Neural cell (in vitro differentiated cells): ENCODE measurements at regions not wholly inside any gene's neighbourhood (a gene's known extent, or its start where the extent isn't known, plus 50 kb on each side); places are given as distances from the start of the nearest gene placed in this dataset.

ENCODE experiments used
- H2AFZ ChIP-seq: fragments of 200-600, 300-800 bp; sonication (generic), shearing (Covaris generic); 2 replicates; pipeline ENCODE4 v1.6.0; 2014; ENCODE audit warnings: low read depth, mild to moderate bottlenecking, antibody characterized with exemption, low read length, moderate library complexity
- H3F3A ChIP-seq: fragments of 200-600 bp; shearing (Covaris generic); 2 replicates; pipeline ENCODE4 v1.6.1; 2016; ENCODE audit warnings: mild to moderate bottlenecking, moderate library complexity, mixed read lengths, antibody characterized with exemption, low read length; ENCODE audit not compliant: insufficient read depth, poor library complexity, severe bottlenecking
- H3K27ac ChIP-seq: fragments of 200-600, 300-800 bp; sonication (generic), shearing (Covaris generic); 2 replicates; pipeline ENCODE4 v1.5.1; 2014; ENCODE audit warnings: mild to moderate bottlenecking, low read length, moderate library complexity
- H3K27me3 ChIP-seq: fragments of 300-800, 200-600 bp; sonication (generic), shearing (Covaris generic); 2 replicates; pipeline ENCODE4 v1.6.0; 2014; ENCODE audit warnings: mild to moderate bottlenecking, low read depth, low read length, moderate library complexity; ENCODE audit not compliant: insufficient read depth
- H3K36me3 ChIP-seq: fragments of 300-800, 200-600 bp; sonication (generic), shearing (Covaris generic); 2 replicates; pipeline ENCODE4 v1.5.1; 2014; ENCODE audit warnings: mild to moderate bottlenecking, antibody characterized with exemption, low read length, moderate library complexity; ENCODE audit not compliant: insufficient read depth
- H3K4me2 ChIP-seq: fragments of 300-800, 200-600 bp; sonication (generic), shearing (Covaris generic); 2 replicates; pipeline ENCODE4 v1.6.0; 2014; ENCODE audit warnings: mild to moderate bottlenecking, low read length
- H3K4me3 ChIP-seq: fragments of 300-800, 200-600 bp; sonication (generic), shearing (Covaris generic); 2 replicates; pipeline ENCODE4 v1.5.1; 2014; ENCODE audit warnings: mild to moderate bottlenecking, low read length, moderate library complexity
- H3K79me2 ChIP-seq: fragments of 200-600 bp; shearing (Covaris generic); replicated peaks from 2 replicates; pipeline ENCODE4 v1.6.0; 2014; ENCODE audit warnings: mild to moderate bottlenecking, low read length, moderate library complexity; ENCODE audit not compliant: insufficient read depth
- H3K9ac ChIP-seq: fragments of 300-800, 200-600 bp; sonication (generic), shearing (Covaris generic); 2 replicates; pipeline ENCODE4 v1.6.1; 2016; ENCODE audit warnings: mild to moderate bottlenecking, low read length, mixed read lengths
- H3K9me2 ChIP-seq: fragments of 200-600 bp; shearing (Covaris generic); 2 replicates; pipeline ENCODE4 v1.6.1; 2016; ENCODE audit warnings: mild to moderate bottlenecking, low read length, mixed read lengths; ENCODE audit not compliant: insufficient read depth
- H3K9me3 ChIP-seq: fragments of 200-600, 300-800 bp; sonication (generic), shearing (Covaris generic); 2 replicates; pipeline ENCODE4 v1.6.1; 2016; ENCODE audit warnings: mild to moderate bottlenecking, mixed run types, low read length, moderate library complexity, mixed read lengths
- H4K20me1 ChIP-seq: fragments of 200-600 bp; shearing (Covaris generic); 2 replicates; pipeline ENCODE4 v1.6.1; 2016; ENCODE audit warnings: mild to moderate bottlenecking, mixed run types; ENCODE audit not compliant: insufficient read depth
- EP300 ChIP-seq: fragments of 450-650 bp; conservative IDR thresholded peaks from 2 replicates; pipeline ENCODE4 v1.6.1; 2014; ENCODE audit warnings: antibody characterized with exemption, mild to moderate bottlenecking, moderate library complexity; ENCODE audit not compliant: poor library complexity, severe bottlenecking
- EZH2 ChIP-seq: fragments of 200-600, 300-800 bp; shearing (Covaris generic), sonication (generic); IDR thresholded peaks from 2 replicates; pipeline ENCODE4 v1.6.1; 2014; ENCODE audit warnings: antibody characterized with exemption, low read length, borderline replicate concordance, mild to moderate bottlenecking; ENCODE audit not compliant: insufficient read depth, poor library complexity, severe bottlenecking
- MXI1 ChIP-seq: fragments of 450-650 bp; conservative IDR thresholded peaks from 2 replicates; pipeline ENCODE4 v1.6.1; 2014; ENCODE audit warnings: antibody characterized with exemption, mild to moderate bottlenecking; ENCODE audit not compliant: poor library complexity, severe bottlenecking
- POLR2AphosphoS5 ChIP-seq: IDR thresholded peaks from 2 replicates; pipeline ENCODE4 v1.6.1; 2012
- RAD21 ChIP-seq: fragments of 450-650 bp; conservative IDR thresholded peaks from 2 replicates; pipeline ENCODE4 v1.6.1; 2014; ENCODE audit warnings: antibody characterized with exemption, mild to moderate bottlenecking, moderate library complexity
- SMC3 ChIP-seq: fragments of 450-650 bp; conservative IDR thresholded peaks from 2 replicates; pipeline ENCODE4 v1.6.1; 2014; ENCODE audit warnings: antibody characterized with exemption, mild to moderate bottlenecking, moderate library complexity; ENCODE audit not compliant: poor library complexity
- TAF1 ChIP-seq: IDR thresholded peaks from 2 replicates; pipeline ENCODE4 v1.6.1; 2012; ENCODE audit warnings: low read depth
- TF ChIP-seq, protein P1 (sequence below): fragments of 450-650 bp; IDR thresholded peaks from 2 replicates; pipeline ENCODE4 v1.5.1; 2014; ENCODE audit warnings: antibody characterized with exemption, mild to moderate bottlenecking, moderate library complexity; ENCODE audit not compliant: poor library complexity, severe bottlenecking
- TF ChIP-seq, protein P2 (sequence below): IDR thresholded peaks from 2 replicates; pipeline ENCODE4 v1.6.1; 2012; ENCODE audit warnings: borderline replicate concordance

DNA sequence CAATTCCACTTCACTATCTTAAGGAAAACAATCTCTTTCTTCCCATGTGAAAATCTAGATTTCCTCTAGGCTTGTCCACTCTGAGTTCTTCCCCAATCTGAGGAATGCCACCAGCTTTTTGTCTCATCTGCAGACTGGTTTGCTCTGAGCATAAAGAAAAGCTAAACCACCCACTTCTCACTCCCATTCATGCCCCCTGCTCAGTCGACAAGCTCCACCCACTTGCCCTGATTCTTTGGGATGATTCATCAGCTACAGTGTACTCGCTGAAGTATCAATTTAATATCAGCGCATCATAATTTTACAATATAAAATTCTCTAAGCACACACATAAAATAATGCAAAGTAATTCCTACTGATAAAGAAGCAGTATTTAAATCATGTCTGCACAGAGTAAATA lies 209.1 kb downstream of the GRIN2B start:
- TF ChIP-seq EP300 (no peak), EZH2 (no peak), RAD21 (no peak), SMC3 (no peak), TAF1 (no peak), MXI1 (no peak), POLR2AphosphoS5 (no peak)
- TF ChIP-seq, protein P1, sequence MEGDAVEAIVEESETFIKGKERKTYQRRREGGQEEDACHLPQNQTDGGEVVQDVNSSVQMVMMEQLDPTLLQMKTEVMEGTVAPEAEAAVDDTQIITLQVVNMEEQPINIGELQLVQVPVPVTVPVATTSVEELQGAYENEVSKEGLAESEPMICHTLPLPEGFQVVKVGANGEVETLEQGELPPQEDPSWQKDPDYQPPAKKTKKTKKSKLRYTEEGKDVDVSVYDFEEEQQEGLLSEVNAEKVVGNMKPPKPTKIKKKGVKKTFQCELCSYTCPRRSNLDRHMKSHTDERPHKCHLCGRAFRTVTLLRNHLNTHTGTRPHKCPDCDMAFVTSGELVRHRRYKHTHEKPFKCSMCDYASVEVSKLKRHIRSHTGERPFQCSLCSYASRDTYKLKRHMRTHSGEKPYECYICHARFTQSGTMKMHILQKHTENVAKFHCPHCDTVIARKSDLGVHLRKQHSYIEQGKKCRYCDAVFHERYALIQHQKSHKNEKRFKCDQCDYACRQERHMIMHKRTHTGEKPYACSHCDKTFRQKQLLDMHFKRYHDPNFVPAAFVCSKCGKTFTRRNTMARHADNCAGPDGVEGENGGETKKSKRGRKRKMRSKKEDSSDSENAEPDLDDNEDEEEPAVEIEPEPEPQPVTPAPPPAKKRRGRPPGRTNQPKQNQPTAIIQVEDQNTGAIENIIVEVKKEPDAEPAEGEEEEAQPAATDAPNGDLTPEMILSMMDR, result no peak
- TF ChIP-seq, protein P2, sequence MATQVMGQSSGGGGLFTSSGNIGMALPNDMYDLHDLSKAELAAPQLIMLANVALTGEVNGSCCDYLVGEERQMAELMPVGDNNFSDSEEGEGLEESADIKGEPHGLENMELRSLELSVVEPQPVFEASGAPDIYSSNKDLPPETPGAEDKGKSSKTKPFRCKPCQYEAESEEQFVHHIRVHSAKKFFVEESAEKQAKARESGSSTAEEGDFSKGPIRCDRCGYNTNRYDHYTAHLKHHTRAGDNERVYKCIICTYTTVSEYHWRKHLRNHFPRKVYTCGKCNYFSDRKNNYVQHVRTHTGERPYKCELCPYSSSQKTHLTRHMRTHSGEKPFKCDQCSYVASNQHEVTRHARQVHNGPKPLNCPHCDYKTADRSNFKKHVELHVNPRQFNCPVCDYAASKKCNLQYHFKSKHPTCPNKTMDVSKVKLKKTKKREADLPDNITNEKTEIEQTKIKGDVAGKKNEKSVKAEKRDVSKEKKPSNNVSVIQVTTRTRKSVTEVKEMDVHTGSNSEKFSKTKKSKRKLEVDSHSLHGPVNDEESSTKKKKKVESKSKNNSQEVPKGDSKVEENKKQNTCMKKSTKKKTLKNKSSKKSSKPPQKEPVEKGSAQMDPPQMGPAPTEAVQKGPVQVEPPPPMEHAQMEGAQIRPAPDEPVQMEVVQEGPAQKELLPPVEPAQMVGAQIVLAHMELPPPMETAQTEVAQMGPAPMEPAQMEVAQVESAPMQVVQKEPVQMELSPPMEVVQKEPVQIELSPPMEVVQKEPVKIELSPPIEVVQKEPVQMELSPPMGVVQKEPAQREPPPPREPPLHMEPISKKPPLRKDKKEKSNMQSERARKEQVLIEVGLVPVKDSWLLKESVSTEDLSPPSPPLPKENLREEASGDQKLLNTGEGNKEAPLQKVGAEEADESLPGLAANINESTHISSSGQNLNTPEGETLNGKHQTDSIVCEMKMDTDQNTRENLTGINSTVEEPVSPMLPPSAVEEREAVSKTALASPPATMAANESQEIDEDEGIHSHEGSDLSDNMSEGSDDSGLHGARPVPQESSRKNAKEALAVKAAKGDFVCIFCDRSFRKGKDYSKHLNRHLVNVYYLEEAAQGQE, result no peak
- no peaks in the 10 kb centered on the region for H3F3A ChIP-seq
- H3K79me2 ChIP-seq, result no peaks in the 10 kb centered on the region
- H2AFZ ChIP-seq, result no peak overlapping the region
- no peak overlapping the region for H3K9ac ChIP-seq
- H3K9me3 ChIP-seq, result no peaks in the 10 kb centered on the region
- H3K27ac ChIP-seq, result no peak overlapping the region
- no peaks in the 10 kb centered on the region for H3K36me3 ChIP-seq
- H3K4me3 ChIP-seq, result no peak overlapping the region
- H3K27me3 ChIP-seq, result no peaks in the 10 kb centered on the region
- H3K4me2 ChIP-seq, result no peak overlapping the region
- no peaks in the 10 kb centered on the region for H4K20me1 ChIP-seq
- H3K9me2 ChIP-seq, result no peaks in the 10 kb centered on the region

DNA sequence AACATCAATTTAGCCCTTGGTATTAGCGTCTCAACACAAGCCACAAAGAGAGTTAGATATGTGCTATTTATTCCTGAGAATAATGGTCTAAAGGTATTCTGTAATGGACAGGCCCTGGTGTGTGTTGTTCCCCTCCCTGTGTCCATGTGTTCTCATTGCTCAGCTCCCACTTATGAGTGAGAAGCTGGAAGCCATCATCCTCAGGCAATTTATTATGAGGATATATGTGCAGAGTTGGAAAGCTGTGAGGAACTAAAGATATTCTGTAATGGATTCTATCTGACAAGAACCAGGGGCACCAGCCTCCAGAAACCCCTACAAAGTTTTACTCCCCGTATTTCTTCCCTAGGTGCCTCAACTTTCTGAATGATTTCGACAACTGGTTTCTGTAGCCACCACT lies 210.8 kb downstream of the GRIN2B start:
- Histone ChIP-seq H3K9me2 (no peaks in the 10 kb centered on the region), H3K9ac (no peak overlapping the region), H3F3A (no peaks in the 10 kb centered on the region), H3K4me3 (no peak overlapping the region), H4K20me1 (no peaks in the 10 kb centered on the region), H3K79me2 (no peaks in the 10 kb centered on the region), H3K27ac (no peak overlapping the region), H3K9me3 (no peaks in the 10 kb centered on the region), H2AFZ (no peak overlapping the region), H3K4me2 (no peak overlapping the region), H3K36me3 (no peaks in the 10 kb centered on the region), H3K27me3 (no peaks in the 10 kb centered on the region)
- TF ChIP-seq, protein P1, result no peak
- no peak for TF ChIP-seq TAF1
- TF ChIP-seq EP300, result no peak
- TF ChIP-seq EZH2, result no peak
- TF ChIP-seq POLR2AphosphoS5, result no peak
- no peak for TF ChIP-seq SMC3
